ENCODE measurements at regions not wholly inside any gene's neighbourhood (a gene's known extent, or its start where the extent isn't known, plus 50 kb on each side); places are given as distances from the start of the nearest gene placed in this dataset.

DNA sequence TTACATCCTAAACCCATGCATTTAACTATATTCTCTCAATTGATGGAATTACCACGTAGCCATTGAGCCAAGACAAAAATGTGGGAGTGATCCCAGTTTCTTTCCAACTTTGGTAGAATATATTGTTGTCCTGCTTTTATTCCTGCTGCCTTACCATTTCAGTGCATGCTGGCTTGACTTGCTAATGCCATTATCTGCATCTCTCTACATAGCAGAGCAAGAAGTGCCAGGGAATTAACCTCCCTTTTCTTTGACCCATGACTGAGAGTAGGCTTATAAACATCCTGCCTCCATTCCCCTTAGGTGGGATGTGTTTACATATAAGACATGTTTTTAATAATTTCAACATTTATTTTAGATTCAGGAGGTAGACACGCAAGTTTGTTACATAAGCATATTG lies 1153.4 kb downstream of the IGSF11 start:
- TF ChIP-seq, protein P1, sequence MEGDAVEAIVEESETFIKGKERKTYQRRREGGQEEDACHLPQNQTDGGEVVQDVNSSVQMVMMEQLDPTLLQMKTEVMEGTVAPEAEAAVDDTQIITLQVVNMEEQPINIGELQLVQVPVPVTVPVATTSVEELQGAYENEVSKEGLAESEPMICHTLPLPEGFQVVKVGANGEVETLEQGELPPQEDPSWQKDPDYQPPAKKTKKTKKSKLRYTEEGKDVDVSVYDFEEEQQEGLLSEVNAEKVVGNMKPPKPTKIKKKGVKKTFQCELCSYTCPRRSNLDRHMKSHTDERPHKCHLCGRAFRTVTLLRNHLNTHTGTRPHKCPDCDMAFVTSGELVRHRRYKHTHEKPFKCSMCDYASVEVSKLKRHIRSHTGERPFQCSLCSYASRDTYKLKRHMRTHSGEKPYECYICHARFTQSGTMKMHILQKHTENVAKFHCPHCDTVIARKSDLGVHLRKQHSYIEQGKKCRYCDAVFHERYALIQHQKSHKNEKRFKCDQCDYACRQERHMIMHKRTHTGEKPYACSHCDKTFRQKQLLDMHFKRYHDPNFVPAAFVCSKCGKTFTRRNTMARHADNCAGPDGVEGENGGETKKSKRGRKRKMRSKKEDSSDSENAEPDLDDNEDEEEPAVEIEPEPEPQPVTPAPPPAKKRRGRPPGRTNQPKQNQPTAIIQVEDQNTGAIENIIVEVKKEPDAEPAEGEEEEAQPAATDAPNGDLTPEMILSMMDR (IDR thresholded peaks at IDR 0.05; ENCODE audit: unreplicated experiment) = no peak
- peaks cover 3% of the 10 kb centered on the region for H3K4me1 Mint-ChIP-seq (ENCODE audit: unreplicated experiment)
- DNase-seq (ENCODE audit: low spot score) = no peak
- H3K27ac Mint-ChIP-seq (ENCODE audit: unreplicated experiment) = no peak overlapping the region
- no peaks in the 10 kb centered on the region for H3K36me3 Mint-ChIP-seq (ENCODE audit: low read depth, unreplicated experiment)
- H3K4me3 Mint-ChIP-seq (ENCODE audit: unreplicated experiment) = no peak overlapping the region
- no peaks in the 10 kb centered on the region for H3K9me3 Mint-ChIP-seq (ENCODE audit: unreplicated experiment)
- H3K27me3 Mint-ChIP-seq (ENCODE audit: unreplicated experiment) = no peaks in the 10 kb centered on the region

- no peak overlapping the region for H3K27ac Mint-ChIP-seq (ENCODE audit: unreplicated experiment)
- H3K27me3 Mint-ChIP-seq (ENCODE audit: unreplicated experiment) = no peaks in the 10 kb centered on the region
- no peak overlapping the region for H3K4me3 Mint-ChIP-seq (ENCODE audit: unreplicated experiment)
- H3K4me1 Mint-ChIP-seq (ENCODE audit: unreplicated experiment) = peaks cover 3% of the 10 kb centered on the region
- H3K36me3 Mint-ChIP-seq (ENCODE audit: low read depth, unreplicated experiment) = no peaks in the 10 kb centered on the region
- no peaks in the 10 kb centered on the region for H3K9me3 Mint-ChIP-seq (ENCODE audit: unreplicated experiment)
- DNase-seq (ENCODE audit: low spot score) = no peak
- TF ChIP-seq, protein P1 (IDR thresholded peaks at IDR 0.05; ENCODE audit: unreplicated experiment) = no peak
Measured at GRCh38 chr3:117885011-117885441, 1149.6 kb downstream of the IGSF11 start.

DNA sequence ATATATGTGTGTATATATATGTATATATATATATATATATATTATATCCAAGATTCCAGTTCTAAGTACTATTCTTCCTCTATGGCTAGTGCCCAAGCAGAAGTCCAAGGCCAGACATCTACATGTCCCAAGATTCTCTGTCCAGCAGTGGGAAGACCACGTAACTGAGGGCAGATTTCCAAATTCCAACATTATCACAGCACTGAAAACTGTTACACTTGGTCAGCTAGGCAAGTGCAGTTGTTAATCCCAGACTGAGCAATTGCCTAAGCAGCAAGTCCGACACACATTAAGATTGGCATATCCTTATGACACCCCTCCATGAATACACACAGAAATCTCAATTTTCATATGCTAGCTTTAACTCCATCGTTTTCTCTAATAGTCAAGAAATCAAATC lies 1148.5 kb downstream of the IGSF11 start:
- H3K27ac Mint-ChIP-seq (ENCODE audit: unreplicated experiment) = no peak overlapping the region
- H3K9me3 Mint-ChIP-seq (ENCODE audit: unreplicated experiment) = no peaks in the 10 kb centered on the region
- no peak overlapping the region for H3K4me3 Mint-ChIP-seq (ENCODE audit: unreplicated experiment)
- DNase-seq (ENCODE audit: low spot score) = no peak
- no peaks in the 10 kb centered on the region for H3K4me1 Mint-ChIP-seq (ENCODE audit: unreplicated experiment)
- no peaks in the 10 kb centered on the region for H3K36me3 Mint-ChIP-seq (ENCODE audit: low read depth, unreplicated experiment)
- TF ChIP-seq, protein P1 (IDR thresholded peaks at IDR 0.05; ENCODE audit: unreplicated experiment) = no peak
- no peaks in the 10 kb centered on the region for H3K27me3 Mint-ChIP-seq (ENCODE audit: unreplicated experiment)

DNA sequence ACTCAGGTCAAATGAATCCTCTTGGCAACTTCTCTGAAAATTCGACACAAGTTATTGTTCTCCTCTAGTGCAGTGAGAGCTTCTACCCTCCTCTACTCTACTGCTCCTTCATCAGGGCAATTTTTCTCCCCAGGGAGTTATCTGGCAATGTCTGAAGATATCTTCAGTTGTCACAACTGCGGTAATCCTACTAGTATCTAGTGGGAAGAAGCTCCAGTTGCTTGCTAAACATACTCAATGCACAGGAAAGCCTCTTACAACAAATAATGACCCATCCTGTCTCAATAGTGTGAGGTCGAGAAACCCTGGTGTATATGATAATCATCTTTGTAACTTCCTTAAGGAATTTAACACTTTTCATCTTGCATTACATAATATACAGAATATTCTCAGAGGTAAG lies 1147.6 kb downstream of the IGSF11 start:
- TF ChIP-seq, protein P1 (IDR thresholded peaks at IDR 0.05; ENCODE audit: unreplicated experiment) = no peak
- no peaks in the 10 kb centered on the region for H3K27me3 Mint-ChIP-seq (ENCODE audit: unreplicated experiment)
- no peaks in the 10 kb centered on the region for H3K36me3 Mint-ChIP-seq (ENCODE audit: low read depth, unreplicated experiment)
- no peaks in the 10 kb centered on the region for H3K4me1 Mint-ChIP-seq (ENCODE audit: unreplicated experiment)
- no peak overlapping the region for H3K4me3 Mint-ChIP-seq (ENCODE audit: unreplicated experiment)
- H3K27ac Mint-ChIP-seq (ENCODE audit: unreplicated experiment) = no peak overlapping the region
- DNase-seq (ENCODE audit: low spot score) = no peak
- no peaks in the 10 kb centered on the region for H3K9me3 Mint-ChIP-seq (ENCODE audit: unreplicated experiment)

GRCh38 chr3:117887901-117888300 lies 1146.7 kb downstream of the IGSF11 start:
- H3K27me3 Mint-ChIP-seq (ENCODE audit: unreplicated experiment) = no peaks in the 10 kb centered on the region
- TF ChIP-seq, protein P1 (IDR thresholded peaks at IDR 0.05; ENCODE audit: unreplicated experiment) = no peak
- H3K36me3 Mint-ChIP-seq (ENCODE audit: low read depth, unreplicated experiment) = no peaks in the 10 kb centered on the region
- H3K4me3 Mint-ChIP-seq (ENCODE audit: unreplicated experiment) = no peak overlapping the region
- DNase-seq (ENCODE audit: low spot score) = no peak
- no peak overlapping the region for H3K27ac Mint-ChIP-seq (ENCODE audit: unreplicated experiment)
- no peaks in the 10 kb centered on the region for H3K4me1 Mint-ChIP-seq (ENCODE audit: unreplicated experiment)
- no peaks in the 10 kb centered on the region for H3K9me3 Mint-ChIP-seq (ENCODE audit: unreplicated experiment)
